ENCODE measurements at regions not wholly inside any gene's neighbourhood (a gene's known extent, or its start where the extent isn't known, plus 50 kb on each side); places are given as distances from the start of the nearest gene placed in this dataset.
"Not testable (repeated sequence)": the region's sequence is repeated elsewhere in the genome, so short reads cannot be mapped to it uniquely, and the experiment has no call there.

DNA sequence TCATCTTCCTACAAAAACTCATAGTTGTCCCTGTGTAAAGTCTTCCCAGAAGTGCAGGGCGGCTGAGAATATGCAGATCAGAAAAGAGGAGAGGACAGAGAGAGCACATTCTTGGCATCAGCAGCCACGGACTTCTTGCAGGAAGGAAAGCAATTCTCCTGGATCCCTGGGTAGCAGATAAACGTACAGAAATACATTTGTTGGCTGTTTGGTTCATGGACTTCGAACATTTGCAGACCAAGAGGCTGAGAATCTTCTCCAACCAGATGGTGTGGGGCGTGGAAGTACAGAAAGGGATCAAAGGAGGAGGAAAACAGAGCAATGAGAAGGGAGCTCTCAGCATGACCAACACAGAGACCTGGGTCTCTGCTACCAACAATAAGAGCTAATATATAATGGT is 319.9 kb downstream of the NPHP4 start:
- TF ChIP-seq, protein P1, sequence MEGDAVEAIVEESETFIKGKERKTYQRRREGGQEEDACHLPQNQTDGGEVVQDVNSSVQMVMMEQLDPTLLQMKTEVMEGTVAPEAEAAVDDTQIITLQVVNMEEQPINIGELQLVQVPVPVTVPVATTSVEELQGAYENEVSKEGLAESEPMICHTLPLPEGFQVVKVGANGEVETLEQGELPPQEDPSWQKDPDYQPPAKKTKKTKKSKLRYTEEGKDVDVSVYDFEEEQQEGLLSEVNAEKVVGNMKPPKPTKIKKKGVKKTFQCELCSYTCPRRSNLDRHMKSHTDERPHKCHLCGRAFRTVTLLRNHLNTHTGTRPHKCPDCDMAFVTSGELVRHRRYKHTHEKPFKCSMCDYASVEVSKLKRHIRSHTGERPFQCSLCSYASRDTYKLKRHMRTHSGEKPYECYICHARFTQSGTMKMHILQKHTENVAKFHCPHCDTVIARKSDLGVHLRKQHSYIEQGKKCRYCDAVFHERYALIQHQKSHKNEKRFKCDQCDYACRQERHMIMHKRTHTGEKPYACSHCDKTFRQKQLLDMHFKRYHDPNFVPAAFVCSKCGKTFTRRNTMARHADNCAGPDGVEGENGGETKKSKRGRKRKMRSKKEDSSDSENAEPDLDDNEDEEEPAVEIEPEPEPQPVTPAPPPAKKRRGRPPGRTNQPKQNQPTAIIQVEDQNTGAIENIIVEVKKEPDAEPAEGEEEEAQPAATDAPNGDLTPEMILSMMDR (IDR thresholded peaks at IDR 0.05; ENCODE audit: borderline replicate concordance, extremely low read depth, low read length, poor library complexity, severe bottlenecking): not testable (repeated sequence)
- not testable (repeated sequence) for TF ChIP-seq EZH2 (IDR thresholded peaks at IDR 0.05; ENCODE audit: borderline replicate concordance, low read depth, low read length, severe bottlenecking)
